SK-N-SH (cell line): ENCODE measurements at regions not wholly inside any gene's neighbourhood (a gene's known extent, or its start where the extent isn't known, plus 50 kb on each side); places are given as distances from the start of the nearest gene placed in this dataset.

ENCODE experiments used
- CHD2 ChIP-seq: fragments of 150-350 bp; IDR thresholded peaks from 2 replicates; pipeline ENCODE4 v1.6.1; 2018; ENCODE audit warnings: low read length; ENCODE audit not compliant: partially characterized antibody
- EP300 ChIP-seq, 2 experiments: IDR thresholded peaks; 2 replicates each; pipeline versions ENCODE4 v1.4.0 to v1.6.1; 2012; ENCODE audit warnings: borderline replicate concordance in 1 of 2, low read depth in 1 of 2, low read length in 1 of 2
- EZH2phosphoT487 ChIP-seq: fragments of 200-600 bp; sonication (generic); IDR thresholded peaks from 2 replicates; pipeline ENCODE4 v1.6.1; 2017; ENCODE audit warnings: low read depth, mixed run types, mild to moderate bottlenecking, antibody characterized with exemption, moderate library complexity, borderline replicate concordance
- FOSL2 ChIP-seq: IDR thresholded peaks from 2 replicates; pipeline ENCODE4 v1.4.0; 2012; ENCODE audit warnings: low read depth, mild to moderate bottlenecking, moderate library complexity, borderline replicate concordance
- FOXM1 ChIP-seq: IDR thresholded peaks from 2 replicates; pipeline ENCODE4 v1.4.0; 2012; ENCODE audit warnings: low read depth, mild to moderate bottlenecking
- JUND ChIP-seq: IDR thresholded peaks from 2 replicates; pipeline ENCODE4 v1.4.0; 2012
- MEF2A ChIP-seq: IDR thresholded peaks from 2 replicates; pipeline ENCODE4 v1.4.0; 2012; ENCODE audit warnings: low read depth, borderline replicate concordance
- POLR2AphosphoS5 ChIP-seq: IDR thresholded peaks from 2 replicates; pipeline ENCODE4 v1.6.1; 2012; ENCODE audit warnings: low read depth, low read length
- SMC3 ChIP-seq: IDR thresholded peaks from 2 replicates; pipeline ENCODE4 v1.6.1; 2012; ENCODE audit warnings: low read depth, low read length, improper control_type of control experiment
- YY1 ChIP-seq: IDR thresholded peaks from 2 replicates; pipeline ENCODE4 v1.4.0; 2012; ENCODE audit warnings: low read depth, mild to moderate bottlenecking
- TF ChIP-seq, protein P1 (sequence below): fragments of 200-600 bp; sonication (generic); IDR thresholded peaks from 2 replicates; pipeline ENCODE4 v1.6.1; 2017; ENCODE audit warnings: antibody characterized with exemption, mild to moderate bottlenecking, moderate library complexity
- TF ChIP-seq, protein P2 (sequence below): IDR thresholded peaks from 2 replicates; pipeline ENCODE4; 2012
- TF ChIP-seq, protein P3 (sequence below): IDR thresholded peaks from 2 replicates; pipeline ENCODE4 v1.6.1; 2012; ENCODE audit warnings: mild to moderate bottlenecking, low read depth, low read length, moderate library complexity
- TF ChIP-seq, protein P4 (sequence below): IDR thresholded peaks from 2 replicates; pipeline ENCODE4 v1.4.0; 2012; ENCODE audit warnings: low read depth

DNA sequence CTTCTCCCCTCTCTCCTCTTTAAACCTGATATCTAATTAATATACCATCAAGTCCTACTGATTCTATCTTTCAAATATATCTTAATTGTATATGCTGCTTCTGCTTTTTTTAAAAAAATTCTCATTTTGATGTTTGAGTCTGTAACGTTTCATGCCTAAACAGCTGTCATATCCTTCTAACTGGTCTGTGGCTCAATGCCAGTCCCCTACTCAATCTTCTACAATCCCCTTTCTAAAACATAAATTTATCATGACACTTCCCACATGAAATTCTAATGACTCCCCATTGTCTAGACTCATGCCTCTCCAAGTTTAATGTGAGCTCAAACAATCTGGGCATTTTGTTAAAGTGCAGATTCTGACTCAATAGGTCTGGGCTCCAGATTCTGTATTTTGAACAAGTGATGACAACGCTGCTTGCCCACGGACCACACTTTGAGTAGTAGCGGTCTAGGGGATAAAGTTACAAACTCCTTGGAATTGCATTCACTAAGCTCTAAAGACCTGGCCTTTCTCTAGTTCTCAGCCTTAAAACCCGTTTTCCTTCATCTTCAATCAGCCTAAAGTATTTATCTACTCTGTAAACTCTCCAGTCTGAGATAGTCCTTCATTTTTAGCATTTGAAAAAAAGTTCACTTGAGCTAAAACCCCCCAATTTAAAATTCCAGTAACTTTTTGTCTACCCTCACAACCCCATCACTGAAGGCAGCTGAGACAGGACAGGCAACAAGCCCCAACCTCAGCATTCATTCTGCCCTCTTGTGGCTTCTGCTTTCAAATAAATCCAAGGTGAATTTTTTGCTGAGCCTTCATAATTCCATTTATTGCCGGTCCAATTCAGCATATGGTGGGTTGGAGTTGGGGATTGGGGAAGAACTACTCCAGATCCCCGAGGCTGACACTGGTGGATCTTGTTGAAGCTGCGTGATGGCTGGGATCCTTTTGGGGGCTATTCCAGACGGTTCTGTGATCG, 88.1 kb upstream of the THRB start:
- TF ChIP-seq, protein P1, sequence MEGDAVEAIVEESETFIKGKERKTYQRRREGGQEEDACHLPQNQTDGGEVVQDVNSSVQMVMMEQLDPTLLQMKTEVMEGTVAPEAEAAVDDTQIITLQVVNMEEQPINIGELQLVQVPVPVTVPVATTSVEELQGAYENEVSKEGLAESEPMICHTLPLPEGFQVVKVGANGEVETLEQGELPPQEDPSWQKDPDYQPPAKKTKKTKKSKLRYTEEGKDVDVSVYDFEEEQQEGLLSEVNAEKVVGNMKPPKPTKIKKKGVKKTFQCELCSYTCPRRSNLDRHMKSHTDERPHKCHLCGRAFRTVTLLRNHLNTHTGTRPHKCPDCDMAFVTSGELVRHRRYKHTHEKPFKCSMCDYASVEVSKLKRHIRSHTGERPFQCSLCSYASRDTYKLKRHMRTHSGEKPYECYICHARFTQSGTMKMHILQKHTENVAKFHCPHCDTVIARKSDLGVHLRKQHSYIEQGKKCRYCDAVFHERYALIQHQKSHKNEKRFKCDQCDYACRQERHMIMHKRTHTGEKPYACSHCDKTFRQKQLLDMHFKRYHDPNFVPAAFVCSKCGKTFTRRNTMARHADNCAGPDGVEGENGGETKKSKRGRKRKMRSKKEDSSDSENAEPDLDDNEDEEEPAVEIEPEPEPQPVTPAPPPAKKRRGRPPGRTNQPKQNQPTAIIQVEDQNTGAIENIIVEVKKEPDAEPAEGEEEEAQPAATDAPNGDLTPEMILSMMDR = peak; percentile 38
- TF ChIP-seq YY1 (no peak), EZH2phosphoT487 (no peak), EP300 (IDR thresholded peaks at IDR 0.05; ENCODE audit: borderline replicate concordance in 1 of 2, low read depth in 1 of 2, low read length in 1 of 2) (no peak), FOSL2 (no peak), SMC3 (peak; percentile 34; the same call in 1 of the 2 replicates), POLR2AphosphoS5 (no peak), MEF2A (no peak), CHD2 (no peak), JUND (no peak), FOXM1 (no peak)
- TF ChIP-seq, protein P2, sequence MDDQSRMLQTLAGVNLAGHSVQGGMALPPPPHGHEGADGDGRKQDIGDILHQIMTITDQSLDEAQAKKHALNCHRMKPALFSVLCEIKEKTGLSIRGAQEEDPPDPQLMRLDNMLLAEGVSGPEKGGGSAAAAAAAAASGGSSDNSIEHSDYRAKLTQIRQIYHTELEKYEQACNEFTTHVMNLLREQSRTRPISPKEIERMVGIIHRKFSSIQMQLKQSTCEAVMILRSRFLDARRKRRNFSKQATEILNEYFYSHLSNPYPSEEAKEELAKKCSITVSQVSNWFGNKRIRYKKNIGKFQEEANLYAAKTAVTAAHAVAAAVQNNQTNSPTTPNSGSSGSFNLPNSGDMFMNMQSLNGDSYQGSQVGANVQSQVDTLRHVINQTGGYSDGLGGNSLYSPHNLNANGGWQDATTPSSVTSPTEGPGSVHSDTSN = no peak
- TF ChIP-seq, protein P3, sequence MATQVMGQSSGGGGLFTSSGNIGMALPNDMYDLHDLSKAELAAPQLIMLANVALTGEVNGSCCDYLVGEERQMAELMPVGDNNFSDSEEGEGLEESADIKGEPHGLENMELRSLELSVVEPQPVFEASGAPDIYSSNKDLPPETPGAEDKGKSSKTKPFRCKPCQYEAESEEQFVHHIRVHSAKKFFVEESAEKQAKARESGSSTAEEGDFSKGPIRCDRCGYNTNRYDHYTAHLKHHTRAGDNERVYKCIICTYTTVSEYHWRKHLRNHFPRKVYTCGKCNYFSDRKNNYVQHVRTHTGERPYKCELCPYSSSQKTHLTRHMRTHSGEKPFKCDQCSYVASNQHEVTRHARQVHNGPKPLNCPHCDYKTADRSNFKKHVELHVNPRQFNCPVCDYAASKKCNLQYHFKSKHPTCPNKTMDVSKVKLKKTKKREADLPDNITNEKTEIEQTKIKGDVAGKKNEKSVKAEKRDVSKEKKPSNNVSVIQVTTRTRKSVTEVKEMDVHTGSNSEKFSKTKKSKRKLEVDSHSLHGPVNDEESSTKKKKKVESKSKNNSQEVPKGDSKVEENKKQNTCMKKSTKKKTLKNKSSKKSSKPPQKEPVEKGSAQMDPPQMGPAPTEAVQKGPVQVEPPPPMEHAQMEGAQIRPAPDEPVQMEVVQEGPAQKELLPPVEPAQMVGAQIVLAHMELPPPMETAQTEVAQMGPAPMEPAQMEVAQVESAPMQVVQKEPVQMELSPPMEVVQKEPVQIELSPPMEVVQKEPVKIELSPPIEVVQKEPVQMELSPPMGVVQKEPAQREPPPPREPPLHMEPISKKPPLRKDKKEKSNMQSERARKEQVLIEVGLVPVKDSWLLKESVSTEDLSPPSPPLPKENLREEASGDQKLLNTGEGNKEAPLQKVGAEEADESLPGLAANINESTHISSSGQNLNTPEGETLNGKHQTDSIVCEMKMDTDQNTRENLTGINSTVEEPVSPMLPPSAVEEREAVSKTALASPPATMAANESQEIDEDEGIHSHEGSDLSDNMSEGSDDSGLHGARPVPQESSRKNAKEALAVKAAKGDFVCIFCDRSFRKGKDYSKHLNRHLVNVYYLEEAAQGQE = no peak
- TF ChIP-seq, protein P4, sequence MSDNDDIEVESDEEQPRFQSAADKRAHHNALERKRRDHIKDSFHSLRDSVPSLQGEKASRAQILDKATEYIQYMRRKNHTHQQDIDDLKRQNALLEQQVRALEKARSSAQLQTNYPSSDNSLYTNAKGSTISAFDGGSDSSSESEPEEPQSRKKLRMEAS = no peak
